Lower leg skin (tissue), 4 donors: ENCODE measurements at regions not wholly inside any gene's neighbourhood (a gene's known extent, or its start where the extent isn't known, plus 50 kb on each side); places are given as distances from the start of the nearest gene placed in this dataset.

ENCODE experiments used
- DNase-seq, 2 donors: peaks; one replicate each; pipeline ENCODE4 v3.0.0-alpha.2; 2019; ENCODE audit warnings: low spot score in 2 of 2
- H3K4me3 ChIP-seq: fragments of 200-600 bp; sonication (generic); 2 replicates; pipeline ENCODE4 v1.5.1; 2017; ENCODE audit warnings: mild to moderate bottlenecking, low read depth; ENCODE audit not compliant: poor library complexity, severe bottlenecking
- POLR2A ChIP-seq, 2 donors: fragments of 450-650 bp; IDR thresholded peaks; one replicate each; pipeline ENCODE4 v1.6.1; 2016 to 2017; ENCODE audit warnings: antibody characterized with exemption in 2 of 2, mild to moderate bottlenecking in 1 of 2, moderate library complexity in 1 of 2
- WGBS, 2 donors: methylation state at CpG; one replicate each; pipeline ENCODE4 v1.1.5; 2018; 5-methylcytosine and 5-hydroxymethylcytosine counted together
- intact Hi-C: fragments of 100-400 bp; cut with DNase I; formaldehyde crosslinking; loops from one replicate; pipeline ENCODE4 v1.15.0; 2023; ENCODE audit warnings: low total_unique reads
- TF ChIP-seq, protein P1 (sequence below), 3 donors: fragments of 450-650 bp; IDR thresholded peaks; one replicate each; pipeline ENCODE4 v1.5.1; 2016; ENCODE audit warnings: antibody characterized with exemption in 3 of 3, mild to moderate bottlenecking in 3 of 3, moderate library complexity in 2 of 3

DNA sequence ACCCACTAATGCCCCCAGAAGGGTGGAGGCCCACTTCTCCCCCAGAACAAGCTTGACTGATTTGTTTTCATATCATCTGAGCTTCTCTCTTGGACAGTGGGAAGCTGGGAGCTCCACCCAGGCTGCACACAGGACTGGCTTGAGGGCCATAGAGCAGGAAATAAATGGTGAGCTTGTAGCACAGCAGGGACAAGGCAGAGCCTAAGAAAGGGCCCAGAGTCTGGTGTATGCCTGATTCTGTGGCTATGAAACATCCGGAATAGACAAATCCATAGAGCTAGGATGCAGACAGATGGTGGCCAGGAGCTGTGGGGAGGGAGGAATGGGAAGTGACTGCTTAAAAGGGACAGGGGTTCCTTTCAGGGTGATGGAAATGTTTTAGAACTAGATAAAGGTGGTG lies 79.0 kb downstream of the ARL6IP4 start:
- TF ChIP-seq, protein P1, sequence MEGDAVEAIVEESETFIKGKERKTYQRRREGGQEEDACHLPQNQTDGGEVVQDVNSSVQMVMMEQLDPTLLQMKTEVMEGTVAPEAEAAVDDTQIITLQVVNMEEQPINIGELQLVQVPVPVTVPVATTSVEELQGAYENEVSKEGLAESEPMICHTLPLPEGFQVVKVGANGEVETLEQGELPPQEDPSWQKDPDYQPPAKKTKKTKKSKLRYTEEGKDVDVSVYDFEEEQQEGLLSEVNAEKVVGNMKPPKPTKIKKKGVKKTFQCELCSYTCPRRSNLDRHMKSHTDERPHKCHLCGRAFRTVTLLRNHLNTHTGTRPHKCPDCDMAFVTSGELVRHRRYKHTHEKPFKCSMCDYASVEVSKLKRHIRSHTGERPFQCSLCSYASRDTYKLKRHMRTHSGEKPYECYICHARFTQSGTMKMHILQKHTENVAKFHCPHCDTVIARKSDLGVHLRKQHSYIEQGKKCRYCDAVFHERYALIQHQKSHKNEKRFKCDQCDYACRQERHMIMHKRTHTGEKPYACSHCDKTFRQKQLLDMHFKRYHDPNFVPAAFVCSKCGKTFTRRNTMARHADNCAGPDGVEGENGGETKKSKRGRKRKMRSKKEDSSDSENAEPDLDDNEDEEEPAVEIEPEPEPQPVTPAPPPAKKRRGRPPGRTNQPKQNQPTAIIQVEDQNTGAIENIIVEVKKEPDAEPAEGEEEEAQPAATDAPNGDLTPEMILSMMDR (IDR thresholded peaks at IDR 0.05) = no peak
- no peak for TF ChIP-seq POLR2A (IDR thresholded peaks at IDR 0.05)
- intact Hi-C loops = no loop called here
- DNase-seq = no peak
- no peak overlapping the region for H3K4me3 ChIP-seq
- WGBS, 2 donors = 64 to 67% methylated on average over 1 of the region's 1 CpG

DNA sequence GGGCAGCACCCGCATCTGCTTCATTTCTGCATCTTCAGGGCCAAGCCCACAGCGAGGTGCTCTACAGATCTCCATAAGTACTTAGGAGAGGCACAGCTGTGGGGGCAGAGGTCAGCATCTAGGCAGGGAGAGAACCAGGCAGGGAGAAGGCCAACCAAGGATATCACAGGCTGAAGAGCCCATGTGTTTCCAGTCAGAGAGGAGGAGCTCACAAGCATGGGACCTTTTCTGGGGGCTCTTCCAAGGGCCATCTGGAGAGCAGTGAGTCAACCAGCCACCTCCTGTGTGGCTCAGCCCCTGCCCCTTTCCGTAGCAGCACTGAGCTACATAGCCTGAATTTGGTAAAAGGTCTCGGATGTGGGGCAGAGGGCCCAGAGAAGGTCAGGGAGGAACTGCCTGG lies 78.5 kb downstream of the ARL6IP4 start:
- TF ChIP-seq, protein P1 (IDR thresholded peaks at IDR 0.05) = no peak
- no peak for DNase-seq
- 72 to 77% methylated on average over 4 of the region's 4 CpGs for WGBS, 2 donors
- H3K4me3 ChIP-seq = no peak overlapping the region
- intact Hi-C loops = no loop called here

DNA sequence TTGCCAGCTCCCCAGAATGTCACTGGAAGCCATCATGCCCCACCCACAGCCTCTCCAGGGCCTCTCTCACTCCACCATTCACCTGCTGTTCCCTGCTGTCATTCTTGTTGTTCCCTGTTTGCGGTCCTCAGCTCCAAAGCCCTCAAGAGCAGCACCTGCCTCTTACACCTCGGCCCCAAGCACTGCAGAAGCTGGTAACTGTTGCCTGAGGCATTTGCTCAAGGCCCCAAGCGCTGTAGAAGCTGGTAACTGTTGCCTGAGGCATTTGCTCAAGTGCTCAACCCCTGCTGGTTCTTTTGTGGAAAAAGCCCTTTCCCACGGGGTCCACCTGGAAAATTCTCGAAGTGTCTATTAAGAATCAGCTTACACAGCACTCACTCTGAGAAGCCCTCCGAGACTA lies 78.0 kb downstream of the ARL6IP4 start:
- intact Hi-C loops = no loop called here
- WGBS, 2 donors = 89 to 91% methylated on average over 6 of the region's 6 CpGs
- H3K4me3 ChIP-seq = no peak overlapping the region
- no peak for DNase-seq
- TF ChIP-seq, protein P1 (IDR thresholded peaks at IDR 0.05) = no peak
- no peak for TF ChIP-seq POLR2A (IDR thresholded peaks at IDR 0.05)

DNA sequence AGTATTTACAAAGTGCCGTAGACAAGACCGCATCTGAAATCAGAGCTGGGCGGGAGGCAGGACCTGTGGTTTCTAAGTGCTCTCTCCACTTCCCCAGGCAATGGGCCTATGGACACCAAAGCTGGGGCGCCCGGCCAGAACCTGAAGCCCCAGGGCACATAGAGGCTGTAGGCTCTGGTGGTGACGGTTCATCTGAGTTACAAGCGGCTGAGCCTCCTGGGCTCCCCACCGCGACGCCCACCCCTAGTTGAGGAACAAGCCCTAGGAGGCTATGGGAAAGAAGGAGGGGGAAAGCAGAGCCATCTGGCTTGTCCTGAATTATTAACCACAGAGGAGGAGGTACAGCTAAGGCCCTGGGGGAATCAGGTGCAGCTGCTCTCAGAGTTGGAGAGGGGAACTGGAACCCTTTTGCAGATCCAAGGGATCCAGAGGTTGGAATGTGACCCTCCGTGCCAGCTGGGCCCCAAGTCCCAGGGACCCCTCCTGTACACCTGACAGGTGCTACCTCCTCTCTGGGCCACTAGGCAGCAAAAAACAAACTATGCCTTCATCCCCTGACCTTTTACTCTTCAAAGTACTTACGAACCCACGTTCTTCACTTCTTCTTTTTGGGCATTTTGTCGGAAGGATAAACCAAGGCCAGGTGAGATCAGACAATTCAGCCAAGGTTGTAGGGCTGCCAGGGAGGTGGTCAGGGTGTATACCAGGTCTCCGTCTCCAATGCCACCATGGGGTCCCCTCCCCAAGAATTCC lies 77.2 kb downstream of the ARL6IP4 start:
- 81 to 88% methylated on average over 13 to 15 of the region's 15 CpGs for WGBS, 2 donors
- no peak for DNase-seq
- TF ChIP-seq, protein P1 (IDR thresholded peaks at IDR 0.05) = no peak
- H3K4me3 ChIP-seq = no peak overlapping the region
- intact Hi-C loops = no loop called here

DNA sequence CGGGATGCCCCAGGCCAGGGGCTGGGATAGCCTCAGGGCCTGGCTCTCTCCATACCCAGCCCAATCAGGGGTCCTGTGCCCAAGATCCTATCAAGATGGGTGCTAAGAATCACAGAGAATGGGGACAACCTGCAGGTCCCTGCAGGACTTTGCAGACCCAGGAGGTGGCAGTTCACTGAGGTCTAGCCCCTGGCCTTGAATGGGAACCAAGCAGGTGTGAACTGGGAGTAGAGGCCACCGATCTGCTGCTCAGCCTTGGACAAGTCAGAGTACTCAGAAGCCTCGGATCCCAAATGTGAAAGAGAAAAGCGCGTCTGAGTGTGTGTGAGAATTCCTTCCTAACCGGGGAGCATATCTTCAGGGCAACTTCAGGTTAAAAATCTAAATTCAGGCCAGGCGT lies 76.2 kb downstream of the ARL6IP4 start:
- WGBS, 2 donors = 94 to 97% methylated on average over 6 to 7 of the region's 7 CpGs
- DNase-seq = no peak
- intact Hi-C loops = no loop called here
- TF ChIP-seq, protein P1 (IDR thresholded peaks at IDR 0.05) = no peak
- no peak for TF ChIP-seq POLR2A (IDR thresholded peaks at IDR 0.05)
- no peak overlapping the region for H3K4me3 ChIP-seq

DNA sequence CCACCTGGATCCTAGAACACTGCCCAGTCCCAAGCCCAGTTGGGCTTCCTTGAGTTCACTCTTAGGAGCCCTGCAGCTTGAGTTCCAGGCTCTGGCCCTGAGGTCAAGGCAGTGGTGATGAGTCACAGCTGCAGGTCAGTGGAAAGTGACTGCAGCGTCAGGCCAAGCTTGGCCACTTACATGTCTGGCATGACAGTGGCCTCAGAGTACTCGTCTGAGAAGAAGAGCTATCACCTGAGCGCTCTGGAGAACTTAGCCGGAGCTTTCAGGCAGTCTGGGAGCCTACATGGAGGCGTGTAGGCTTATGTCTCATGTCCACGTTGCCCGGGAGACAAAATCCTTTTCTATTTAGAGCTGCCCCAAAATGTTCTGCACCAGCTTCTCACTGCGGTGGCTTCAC lies 75.6 kb downstream of the ARL6IP4 start:
- intact Hi-C loops = no loop called here
- H3K4me3 ChIP-seq = no peak overlapping the region
- no peak for DNase-seq
- 95 to 97% methylated on average over 4 to 8 of the region's 8 CpGs for WGBS, 2 donors
- TF ChIP-seq, protein P1 (IDR thresholded peaks at IDR 0.05) = no peak
- TF ChIP-seq POLR2A (IDR thresholded peaks at IDR 0.05) = no peak
